GM12872 (cell line): ENCODE measurements at regions not wholly inside any gene's neighbourhood (a gene's known extent, or its start where the extent isn't known, plus 50 kb on each side); places are given as distances from the start of the nearest gene placed in this dataset.

Experiments used
- TF ChIP-seq, protein P1 (sequence below): IDR thresholded peaks from 3 replicates; pipeline ENCODE4 v1.5.1; 2011; ENCODE audit warnings: low read depth, mild to moderate bottlenecking, low read length, moderate library complexity; ENCODE audit not compliant: insufficient read depth

DNA sequence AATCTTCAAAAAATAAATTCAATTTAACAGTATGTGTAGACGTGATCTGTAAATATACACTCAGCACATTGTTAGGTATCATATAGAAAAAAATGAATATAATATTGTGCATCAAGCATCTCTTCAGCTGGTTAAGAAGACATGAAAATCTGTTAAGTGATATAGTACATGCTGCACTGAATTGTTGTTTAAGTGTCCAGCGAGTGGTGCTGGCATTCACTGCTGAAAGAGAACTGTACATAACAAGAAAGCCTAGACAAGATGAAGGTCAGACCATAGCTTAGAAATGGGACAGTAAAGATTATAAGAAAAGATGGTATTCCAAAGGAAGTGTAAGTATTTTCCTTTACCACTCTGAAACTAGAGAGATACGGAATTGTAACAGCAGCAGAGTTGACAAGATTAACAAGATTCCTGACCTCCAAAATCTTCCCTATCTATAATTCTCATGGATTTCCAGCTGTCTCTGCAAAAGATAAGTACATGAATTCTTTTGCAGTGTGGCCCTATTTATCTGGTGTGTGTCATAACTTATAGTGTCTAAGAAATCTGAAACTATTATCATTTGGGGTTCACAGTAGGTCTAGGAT, 198.6 kb downstream of the FLRT2 start:
- TF ChIP-seq, protein P1, sequence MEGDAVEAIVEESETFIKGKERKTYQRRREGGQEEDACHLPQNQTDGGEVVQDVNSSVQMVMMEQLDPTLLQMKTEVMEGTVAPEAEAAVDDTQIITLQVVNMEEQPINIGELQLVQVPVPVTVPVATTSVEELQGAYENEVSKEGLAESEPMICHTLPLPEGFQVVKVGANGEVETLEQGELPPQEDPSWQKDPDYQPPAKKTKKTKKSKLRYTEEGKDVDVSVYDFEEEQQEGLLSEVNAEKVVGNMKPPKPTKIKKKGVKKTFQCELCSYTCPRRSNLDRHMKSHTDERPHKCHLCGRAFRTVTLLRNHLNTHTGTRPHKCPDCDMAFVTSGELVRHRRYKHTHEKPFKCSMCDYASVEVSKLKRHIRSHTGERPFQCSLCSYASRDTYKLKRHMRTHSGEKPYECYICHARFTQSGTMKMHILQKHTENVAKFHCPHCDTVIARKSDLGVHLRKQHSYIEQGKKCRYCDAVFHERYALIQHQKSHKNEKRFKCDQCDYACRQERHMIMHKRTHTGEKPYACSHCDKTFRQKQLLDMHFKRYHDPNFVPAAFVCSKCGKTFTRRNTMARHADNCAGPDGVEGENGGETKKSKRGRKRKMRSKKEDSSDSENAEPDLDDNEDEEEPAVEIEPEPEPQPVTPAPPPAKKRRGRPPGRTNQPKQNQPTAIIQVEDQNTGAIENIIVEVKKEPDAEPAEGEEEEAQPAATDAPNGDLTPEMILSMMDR, result no peak

DNA sequence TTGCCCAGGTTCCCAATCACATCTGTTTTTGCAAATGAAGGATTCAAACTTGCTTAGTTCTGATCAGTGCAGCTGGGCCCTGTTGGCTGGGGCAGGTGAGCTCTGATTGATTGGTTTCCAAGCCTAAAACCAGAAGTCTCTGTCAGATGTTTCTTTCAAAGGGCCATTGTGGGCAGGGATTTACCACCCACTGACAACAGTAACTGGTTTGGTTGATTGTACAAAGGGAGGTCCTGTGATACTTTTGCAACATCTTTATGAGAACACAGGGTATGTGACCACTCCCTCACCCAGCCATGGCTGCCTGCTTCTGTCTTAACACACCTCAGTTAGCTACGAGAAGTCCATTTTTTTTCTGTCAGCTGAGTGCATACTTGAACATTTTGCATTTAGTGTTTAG, 184.1 kb downstream of the FLRT2 start:
- TF ChIP-seq, protein P1, result no peak

DNA sequence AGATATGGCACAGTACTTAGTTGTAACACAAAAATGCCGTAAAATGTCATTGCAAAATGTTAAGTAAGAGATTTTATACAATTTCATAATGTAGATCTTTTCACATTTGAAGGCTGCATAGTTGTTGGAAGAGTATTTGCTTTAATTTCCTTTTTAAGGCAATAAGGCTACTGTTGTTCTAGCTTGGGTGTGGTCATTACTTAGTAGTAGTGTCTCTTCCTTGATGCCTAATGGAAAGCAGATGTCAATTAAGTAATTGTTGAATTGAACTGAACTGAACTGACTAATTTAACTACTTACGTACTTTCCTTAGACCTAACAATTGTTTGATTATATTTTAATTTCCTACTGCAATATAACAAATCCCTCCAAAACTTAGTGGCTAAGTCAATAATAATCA, 181.7 kb downstream of the FLRT2 start:
- TF ChIP-seq, protein P1, result no peak
